NCI-H82 treated with DMSO at 0.1 percent for 48 hours (cell line): ENCODE measurements at regions not wholly inside any gene's neighbourhood (a gene's known extent, or its start where the extent isn't known, plus 50 kb on each side); places are given as distances from the start of the nearest gene placed in this dataset.
"Not testable (repeated sequence)": the region's sequence is repeated elsewhere in the genome, so short reads cannot be mapped to it uniquely, and the experiment has no call there.

Source experiments
- DNase-seq: peaks from one replicate; lab custom pipeline; 2025; ENCODE audit not compliant: unreplicated experiment; lab: John Stamatoyannopoulos, UW

GRCh38 chr10:9010093-9010492 lies 955.6 kb downstream of the GATA3 start:
- DNase-seq: no peak

GRCh38 chr10:9010931-9011670 lies 956.6 kb downstream of the GATA3 start:
- DNase-seq: no peak

GRCh38 chr10:9012312-9012711 lies 957.8 kb downstream of the GATA3 start:
- DNase-seq: no peak

GRCh38 chr10:9015005-9015404 lies 960.5 kb downstream of the GATA3 start:
- DNase-seq: no peak

GRCh38 chr10:9015447-9015846 lies 961.0 kb downstream of the GATA3 start:
- DNase-seq: no peak

- no peak for DNase-seq
Measured at GRCh38 chr10:9016930-9017329, 962.4 kb downstream of the GATA3 start.

GRCh38 chr10:9018195-9019173 lies 964.0 kb downstream of the GATA3 start:
- no peak for DNase-seq

GRCh38 chr10:9023206-9023605 lies 968.7 kb downstream of the GATA3 start:
- DNase-seq: no peak

GRCh38 chr10:9024210-9024609 lies 969.7 kb downstream of the GATA3 start:
- DNase-seq: no peak

GRCh38 chr10:9028231-9028630 lies 973.7 kb downstream of the GATA3 start:
- no peak for DNase-seq

GRCh38 chr10:9035355-9035754 lies 980.9 kb downstream of the GATA3 start:
- DNase-seq: no peak

- no peak for DNase-seq
Measured at GRCh38 chr10:9036711-9037204, 982.3 kb downstream of the GATA3 start.

GRCh38 chr10:9038146-9038714 lies 983.7 kb downstream of the GATA3 start:
- DNase-seq: no peak

- DNase-seq: no peak
Measured at GRCh38 chr10:9043466-9043865, 989.0 kb downstream of the GATA3 start.

- no peak for DNase-seq
Measured at GRCh38 chr10:9045311-9045710, 990.8 kb downstream of the GATA3 start.

GRCh38 chr10:9051328-9051974 lies 997.0 kb downstream of the GATA3 start:
- DNase-seq: no peak

- no peak for DNase-seq
Measured at GRCh38 chr10:9052767-9053166, 998.3 kb downstream of the GATA3 start.

GRCh38 chr10:9056521-9056920 lies 1002.0 kb downstream of the GATA3 start:
- no peak for DNase-seq

- DNase-seq: not testable (repeated sequence)
Measured at GRCh38 chr10:9057293-9057692, 1002.8 kb downstream of the GATA3 start.

- no peak for DNase-seq
Measured at GRCh38 chr10:9060314-9060713, 1005.8 kb downstream of the GATA3 start.

GRCh38 chr10:9061871-9062270 lies 1007.4 kb downstream of the GATA3 start:
- DNase-seq: no peak
